ENCODE measurements at regions not wholly inside any gene's neighbourhood (a gene's known extent, or its start where the extent isn't known, plus 50 kb on each side); places are given as distances from the start of the nearest gene placed in this dataset.

- no peak for DNase-seq (ENCODE audit: low read depth)
Observed at GRCh38 chr6:41451515-41452163, 94.5 kb upstream of the FOXP4 start.

GRCh38 chr6:41452763-41453162 is 93.4 kb upstream of the FOXP4 start:
- no peak for DNase-seq (ENCODE audit: low read depth)

GRCh38 chr6:41453244-41453643 is 92.9 kb upstream of the FOXP4 start:
- DNase-seq (ENCODE audit: low read depth): no peak

GRCh38 chr6:41454189-41454789 is 91.9 kb upstream of the FOXP4 start:
- no peak for DNase-seq (ENCODE audit: low read depth)

- no peak for DNase-seq (ENCODE audit: low read depth)
Observed at GRCh38 chr6:41455410-41455809, 90.8 kb upstream of the FOXP4 start.

GRCh38 chr6:41455818-41456217 is 90.4 kb upstream of the FOXP4 start:
- no peak for DNase-seq (ENCODE audit: low read depth)

- DNase-seq (ENCODE audit: low read depth): no peak
Observed at GRCh38 chr6:41457303-41457670, 88.9 kb upstream of the FOXP4 start.

GRCh38 chr6:41459738-41460137 is 86.4 kb upstream of the FOXP4 start:
- DNase-seq (ENCODE audit: low read depth): no peak

GRCh38 chr6:41460742-41461336 is 85.3 kb upstream of the FOXP4 start:
- peak; percentile 36 for DNase-seq (ENCODE audit: low read depth)

- DNase-seq (ENCODE audit: low read depth): no peak
Observed at GRCh38 chr6:41462033-41462432, 84.1 kb upstream of the FOXP4 start.

- DNase-seq (ENCODE audit: low read depth): peak; percentile 71
Observed at GRCh38 chr6:41463062-41463930, 82.9 kb upstream of the FOXP4 start.

- no peak for DNase-seq (ENCODE audit: low read depth)
Observed at GRCh38 chr6:41464019-41464418, 82.2 kb upstream of the FOXP4 start.

- DNase-seq (ENCODE audit: low read depth): peak; percentile 79
Observed at GRCh38 chr6:41464481-41464880, 81.7 kb upstream of the FOXP4 start.

- no peak for DNase-seq (ENCODE audit: low read depth)
Observed at GRCh38 chr6:41466437-41466990, 79.7 kb upstream of the FOXP4 start.

- no peak for DNase-seq (ENCODE audit: low read depth)
Observed at GRCh38 chr6:41467061-41467460, 79.1 kb upstream of the FOXP4 start.

GRCh38 chr6:41467627-41468404 is 78.4 kb upstream of the FOXP4 start:
- no peak for DNase-seq (ENCODE audit: low read depth)

GRCh38 chr6:41469156-41470028 is 76.8 kb upstream of the FOXP4 start:
- no peak for DNase-seq (ENCODE audit: low read depth)

- DNase-seq (ENCODE audit: low read depth): peak; percentile 36
Observed at GRCh38 chr6:41470029-41470330, 76.2 kb upstream of the FOXP4 start.

- peak; percentile 62 for DNase-seq (ENCODE audit: low read depth)
Observed at GRCh38 chr6:41470331-41471063, 75.7 kb upstream of the FOXP4 start.

Measured in ELR (cell line).